ENCODE measurements at regions not wholly inside any gene's neighbourhood (a gene's known extent, or its start where the extent isn't known, plus 50 kb on each side); places are given as distances from the start of the nearest gene placed in this dataset.

DNA sequence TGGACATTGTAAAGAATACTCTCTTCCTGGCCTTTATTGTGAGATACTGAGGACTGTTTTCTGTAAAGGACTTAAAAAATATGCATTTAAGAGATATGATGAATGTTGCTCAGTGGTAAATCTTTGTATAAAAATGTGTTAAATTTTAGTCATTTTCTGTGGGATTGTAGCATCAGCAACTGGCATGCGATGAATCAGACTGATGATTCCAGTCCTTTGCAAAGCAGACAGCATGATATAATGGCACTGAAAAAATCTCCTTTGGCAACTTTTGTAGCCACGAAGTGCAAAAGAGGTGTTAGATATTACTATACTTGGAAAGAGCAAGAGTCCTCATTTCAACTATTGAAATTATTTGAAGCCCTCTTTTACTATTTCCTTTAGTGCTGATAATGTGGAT is 678.7 kb downstream of the PLCL1 start:
- no peak for DNase-seq

DNA sequence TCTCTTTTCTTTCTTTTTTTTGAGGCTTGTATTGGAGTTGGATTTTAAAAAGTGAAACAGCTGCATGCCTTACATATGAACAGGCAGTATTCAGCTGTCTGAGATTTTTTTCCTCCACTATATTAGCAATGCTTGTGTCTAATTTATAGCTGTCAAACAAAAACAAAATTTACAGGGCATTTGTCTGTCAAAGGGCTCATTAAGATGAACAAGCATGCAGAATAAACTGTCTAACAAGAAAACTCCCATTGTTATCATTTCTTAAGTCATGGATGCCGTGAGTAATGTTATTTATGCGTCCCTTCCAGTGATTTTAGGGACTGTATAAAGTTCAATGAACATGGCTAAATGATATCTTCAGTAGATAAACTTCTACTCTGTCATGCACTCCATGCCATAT is 674.7 kb downstream of the PLCL1 start:
- DNase-seq: no peak

DNA sequence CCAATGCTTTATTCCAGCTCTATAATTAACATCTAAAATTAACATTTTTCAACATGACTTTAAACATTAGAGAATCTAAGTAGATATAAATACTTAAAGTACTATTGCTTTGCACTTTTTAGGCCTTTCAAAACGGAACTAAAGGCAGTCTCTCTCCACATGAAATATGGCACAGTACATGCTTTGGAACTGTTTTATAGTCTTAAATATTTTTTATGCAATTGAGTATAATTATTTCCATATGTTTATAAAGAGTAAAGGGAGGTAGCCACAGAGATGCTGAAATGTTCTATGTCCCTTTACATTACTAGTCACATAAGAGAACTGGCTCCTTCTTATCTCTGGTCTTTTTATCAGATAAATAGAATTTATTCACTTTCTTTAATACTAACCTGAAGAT is 674.0 kb downstream of the PLCL1 start:
- no peak for DNase-seq

DNA sequence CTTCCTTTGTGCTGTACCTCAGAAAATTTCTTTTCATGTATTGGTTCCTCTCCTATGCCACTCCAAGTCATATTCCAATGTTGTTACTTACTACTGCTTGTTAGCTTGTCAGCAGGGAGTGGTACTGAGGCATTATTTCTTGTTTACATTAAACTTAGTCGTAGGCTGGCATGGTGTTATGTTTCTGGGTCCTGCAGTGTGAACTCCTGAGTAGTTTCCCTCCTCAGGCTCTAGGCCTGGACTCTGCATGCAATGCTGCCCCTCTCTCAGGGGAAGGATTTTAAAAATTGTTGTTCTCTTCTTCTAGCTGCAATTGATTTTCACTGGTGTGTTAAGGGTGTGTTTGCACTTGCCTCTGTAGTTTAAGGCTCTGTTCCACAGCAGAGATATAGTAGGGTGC is 671.6 kb downstream of the PLCL1 start:
- DNase-seq: no peak

DNA sequence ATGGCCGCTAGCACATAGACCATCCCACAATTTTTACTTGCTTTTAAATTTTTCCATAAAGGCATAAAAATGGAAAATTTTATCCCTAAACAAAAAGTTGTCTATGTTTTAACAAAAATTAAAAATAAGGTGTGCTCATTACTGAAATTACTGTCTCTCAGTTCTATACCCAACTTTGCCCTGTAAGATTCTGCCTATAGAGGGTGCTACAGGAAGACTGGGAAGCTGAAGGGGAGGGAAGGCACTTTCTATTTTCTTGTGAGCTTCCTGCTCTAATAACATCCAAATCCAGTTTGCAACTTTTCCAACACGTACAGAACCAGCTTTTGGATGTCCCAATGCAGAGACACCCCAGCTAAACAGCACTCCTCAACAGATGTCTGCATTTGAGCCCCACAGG is 666.9 kb downstream of the PLCL1 start:
- no peak for DNase-seq

DNA sequence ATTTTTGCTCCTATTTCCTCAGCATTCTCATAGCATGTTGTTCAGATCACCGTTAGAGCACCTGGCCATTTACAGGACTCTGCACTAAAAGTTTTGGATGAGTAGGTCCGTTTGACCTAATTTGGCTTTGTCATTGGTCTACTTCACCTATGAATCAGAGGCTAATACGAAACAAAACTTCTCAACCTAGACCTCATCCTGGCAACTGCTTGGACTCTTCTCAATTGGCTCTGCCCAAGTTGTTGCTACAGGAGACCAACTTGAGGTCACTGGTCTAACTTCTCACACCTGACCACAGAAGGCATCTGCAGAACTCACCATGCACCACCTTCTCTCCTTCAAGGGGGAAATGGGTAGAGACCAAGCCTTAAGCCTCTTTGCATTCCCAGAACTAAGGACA is 663.7 kb downstream of the PLCL1 start:
- DNase-seq: no peak

DNA sequence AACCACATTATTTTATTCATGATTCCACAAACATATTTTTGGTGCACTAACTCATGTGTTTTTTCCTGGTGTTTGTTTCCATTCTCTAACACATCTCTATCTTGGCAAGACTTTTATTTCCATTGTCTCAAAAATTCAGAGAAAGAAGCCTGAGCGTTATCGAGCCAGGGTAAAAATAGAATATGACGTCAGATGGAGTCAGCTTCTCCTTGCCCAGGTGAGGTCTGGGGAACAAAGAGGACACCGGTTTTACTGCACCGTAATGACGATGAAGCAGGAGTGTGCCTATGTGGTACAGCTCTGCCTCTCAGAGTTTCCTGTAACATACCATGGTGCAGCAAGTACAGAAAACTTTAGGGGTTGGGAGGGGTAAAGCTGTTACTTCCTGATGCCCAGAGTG is 661.6 kb downstream of the PLCL1 start:
- DNase-seq: no peak

DNA sequence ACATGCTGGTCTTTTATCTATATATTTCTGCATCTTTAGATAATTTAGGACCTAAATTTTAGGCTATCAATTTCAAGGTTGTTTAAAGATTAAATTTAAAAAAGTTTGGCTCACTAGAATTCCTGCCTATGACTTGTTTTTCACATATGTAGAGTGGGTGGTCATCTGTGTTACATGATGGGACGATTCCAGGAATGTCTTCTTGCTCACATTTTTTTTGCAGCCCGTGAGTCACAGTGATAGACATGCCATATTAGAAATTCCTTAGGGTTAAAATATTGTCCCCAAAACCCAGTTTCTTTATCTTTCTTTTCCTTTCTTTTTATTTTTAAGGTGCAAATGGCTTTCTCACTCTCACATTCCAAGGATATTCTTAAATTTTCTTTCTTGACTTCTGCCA is 652.0 kb downstream of the PLCL1 start:
- DNase-seq: no peak

DNA sequence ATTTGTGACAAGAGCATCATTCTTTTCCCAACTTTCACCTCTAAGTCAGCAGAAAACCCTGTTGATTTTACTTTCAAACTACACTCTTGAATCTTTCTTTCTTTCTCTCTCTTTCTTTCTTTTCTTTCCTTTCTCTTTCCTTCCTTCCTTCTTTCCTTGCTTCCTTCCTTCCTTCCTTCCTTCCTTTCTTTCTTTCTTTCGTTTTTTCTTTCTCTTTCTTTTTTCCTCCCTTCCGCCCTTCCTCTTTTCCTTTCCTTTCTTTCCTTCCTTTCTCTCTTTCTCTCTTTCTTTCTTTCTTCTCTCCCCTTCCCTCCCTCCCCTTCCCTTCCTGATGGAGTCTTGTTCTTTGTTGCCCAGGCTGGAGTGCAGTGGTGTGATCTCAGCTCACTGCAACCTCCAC is 649.5 kb downstream of the PLCL1 start:
- no peak for DNase-seq

DNA sequence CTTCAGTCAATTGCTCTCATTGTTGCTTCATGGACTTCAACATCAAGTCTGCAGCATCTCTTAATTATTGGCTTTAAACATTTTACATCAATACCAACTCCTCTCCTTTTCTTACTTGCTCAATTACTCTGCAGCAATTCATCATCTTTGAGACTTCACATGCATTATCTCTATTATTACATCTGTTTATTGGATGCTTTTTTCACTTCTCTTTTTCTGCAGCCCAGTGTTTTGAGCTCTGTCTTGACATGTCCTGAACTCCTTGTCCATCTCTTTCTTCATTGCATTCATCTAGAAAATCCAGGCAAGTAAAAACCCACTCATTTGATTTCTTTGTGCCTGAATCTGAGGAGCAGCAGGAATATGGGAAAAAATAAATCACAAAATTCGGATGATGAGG is 647.9 kb downstream of the PLCL1 start:
- no peak for DNase-seq

DNA sequence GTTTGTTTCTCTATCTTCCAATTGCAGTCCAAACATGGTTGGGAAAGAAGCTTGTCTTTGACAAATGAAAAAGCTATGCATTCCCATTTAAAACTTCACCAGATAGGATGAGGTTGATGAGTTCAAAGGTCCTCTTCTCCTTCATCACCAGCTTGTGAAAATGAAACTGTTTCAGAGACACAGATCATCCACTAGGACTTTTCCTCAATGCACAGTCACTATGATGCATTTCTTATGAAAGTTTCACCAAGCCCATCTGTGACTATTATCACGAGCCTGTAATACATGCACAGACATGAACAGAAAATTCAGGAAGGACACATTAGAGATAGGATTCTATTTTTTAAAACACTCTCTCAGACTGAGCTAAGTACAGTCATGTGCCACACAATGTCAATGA is 644.4 kb downstream of the PLCL1 start:
- DNase-seq: no peak

DNA sequence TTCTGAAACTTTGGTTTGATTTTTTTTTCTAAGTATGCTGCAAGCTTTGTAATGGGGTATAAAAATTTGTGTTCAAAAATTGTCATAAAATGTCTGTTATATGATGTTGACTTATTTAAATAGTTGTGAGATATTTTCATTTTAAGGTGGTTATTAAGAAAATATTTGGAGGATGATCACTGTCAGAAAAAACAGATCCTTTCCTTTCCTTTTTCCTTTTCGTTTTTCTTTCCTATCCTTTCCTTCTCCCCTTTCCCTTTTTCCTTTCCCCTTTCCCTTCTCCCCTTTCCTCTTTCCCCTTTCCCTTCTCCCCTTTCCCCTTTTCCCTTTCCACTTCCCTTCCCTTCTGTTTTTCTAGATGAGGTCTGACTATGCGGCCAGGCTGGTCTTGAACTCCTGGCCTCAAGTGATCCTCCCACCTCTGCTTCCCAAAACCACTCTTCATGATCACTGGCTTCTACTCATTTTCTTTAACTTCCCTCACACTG is 640.5 kb downstream of the PLCL1 start:
- DNase-seq: no peak

DNA sequence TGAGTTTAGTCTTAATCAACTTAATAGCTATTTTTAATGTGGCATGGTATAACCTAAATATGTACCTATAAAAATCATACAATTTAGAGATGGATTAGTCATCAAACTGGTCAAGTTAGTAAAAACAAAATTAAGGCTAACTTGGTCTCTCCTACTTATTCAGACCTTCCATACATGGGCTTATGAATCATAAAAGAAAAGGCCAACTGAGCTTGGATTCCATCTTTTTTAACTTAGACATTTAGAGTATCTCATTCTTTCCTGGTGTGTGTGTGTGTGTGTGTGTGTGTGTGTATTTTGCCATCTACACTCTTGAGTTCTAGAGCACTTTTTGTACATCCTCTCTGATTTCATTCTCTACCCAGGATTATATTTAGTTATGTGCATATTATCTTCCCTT is 637.5 kb downstream of the PLCL1 start:
- DNase-seq: no peak

DNA sequence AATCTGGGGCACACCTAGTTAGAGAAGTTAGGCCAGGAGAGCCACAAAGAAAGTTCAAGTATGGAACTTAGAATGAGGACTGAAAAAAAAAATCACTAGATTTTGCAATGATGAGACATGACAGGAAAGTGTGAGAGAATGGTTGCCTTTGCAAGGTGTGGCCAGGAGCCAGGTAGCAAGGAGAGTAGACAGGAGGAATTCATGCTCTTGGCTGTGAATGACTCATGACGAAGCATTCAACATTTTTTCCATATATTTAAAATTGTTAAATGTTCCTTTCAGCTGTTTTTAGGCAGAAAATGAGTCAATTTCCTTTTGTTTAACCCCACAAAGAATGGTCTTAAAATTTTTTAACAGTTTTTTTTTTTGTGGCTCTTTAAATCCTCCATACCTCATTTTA is 636.9 kb downstream of the PLCL1 start:
- no peak for DNase-seq

DNA sequence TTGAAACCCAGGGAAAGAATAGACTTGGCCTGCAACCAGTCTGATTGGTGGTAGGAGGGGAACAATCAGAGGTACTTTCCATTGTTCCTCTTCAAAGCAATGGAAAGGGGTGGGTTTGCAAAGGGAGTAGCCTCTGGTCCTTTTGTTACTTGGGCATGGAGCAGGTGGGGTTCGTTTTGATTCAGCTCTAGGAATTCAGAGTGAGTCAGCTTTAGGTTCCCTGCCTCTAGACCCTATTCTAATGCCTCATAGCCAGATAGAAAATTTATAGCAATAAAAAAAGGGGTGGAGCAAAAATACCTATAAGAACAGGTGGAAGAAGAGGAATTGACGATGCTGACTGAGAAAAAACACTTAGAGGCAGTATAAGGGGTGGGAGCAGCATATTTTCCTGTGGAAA is 636.4 kb downstream of the PLCL1 start:
- no peak for DNase-seq

DNA sequence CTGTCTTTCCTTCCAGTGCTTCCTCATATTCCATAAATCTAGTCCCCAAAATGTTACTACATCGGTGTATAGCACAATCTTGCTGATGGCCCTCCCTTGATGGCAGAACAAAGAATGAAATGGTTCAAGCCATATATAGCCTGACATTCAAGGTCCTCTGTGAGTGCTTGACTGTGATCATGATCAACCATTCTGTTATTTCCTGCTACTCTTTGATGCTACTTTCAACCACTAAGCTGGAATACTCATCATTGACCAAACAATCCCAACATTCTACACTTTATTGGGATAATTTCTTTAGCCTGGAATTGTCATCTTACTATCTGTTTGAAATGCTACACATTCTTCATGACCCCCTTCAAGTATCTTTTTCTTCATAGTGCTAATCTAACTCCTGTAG is 633.9 kb downstream of the PLCL1 start:
- no peak for DNase-seq

DNA sequence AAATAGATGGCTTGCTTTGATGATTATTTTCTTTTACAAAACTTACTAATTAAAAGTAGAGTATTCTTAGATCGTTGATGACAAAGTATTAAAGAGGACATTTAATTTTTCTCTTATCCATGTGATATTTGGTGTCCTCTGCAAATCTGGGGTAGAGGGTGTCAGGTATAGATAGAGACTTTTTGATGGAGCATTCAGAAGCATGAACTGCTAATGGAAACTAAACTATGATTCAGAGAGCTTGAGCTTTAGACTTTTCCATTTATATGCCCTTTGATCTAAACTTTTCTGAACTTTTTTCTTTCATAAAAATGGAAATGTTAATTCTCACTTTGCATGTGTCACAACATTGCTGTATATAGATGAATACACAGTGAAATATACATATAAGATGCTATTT is 619.7 kb downstream of the PLCL1 start:
- DNase-seq: no peak

DNA sequence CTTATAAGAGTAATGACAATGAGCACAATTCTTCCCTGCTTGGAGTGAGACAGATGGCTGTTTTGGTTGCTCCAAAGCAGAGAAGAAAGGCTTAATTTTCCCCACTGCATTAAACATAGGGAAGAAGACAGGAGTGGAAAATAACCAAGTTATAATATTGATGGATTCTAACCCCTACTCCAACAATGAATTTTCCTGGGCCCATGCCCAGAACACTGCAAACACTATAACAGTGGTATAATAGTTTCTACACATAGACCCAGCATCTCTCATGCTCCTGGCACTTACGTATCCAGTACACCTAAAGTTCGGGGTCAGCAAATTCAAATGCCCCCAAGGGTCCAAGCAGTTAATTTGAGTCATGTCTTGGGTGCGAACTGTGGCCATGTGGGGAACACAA is 613.4 kb downstream of the PLCL1 start:
- DNase-seq: no peak

DNA sequence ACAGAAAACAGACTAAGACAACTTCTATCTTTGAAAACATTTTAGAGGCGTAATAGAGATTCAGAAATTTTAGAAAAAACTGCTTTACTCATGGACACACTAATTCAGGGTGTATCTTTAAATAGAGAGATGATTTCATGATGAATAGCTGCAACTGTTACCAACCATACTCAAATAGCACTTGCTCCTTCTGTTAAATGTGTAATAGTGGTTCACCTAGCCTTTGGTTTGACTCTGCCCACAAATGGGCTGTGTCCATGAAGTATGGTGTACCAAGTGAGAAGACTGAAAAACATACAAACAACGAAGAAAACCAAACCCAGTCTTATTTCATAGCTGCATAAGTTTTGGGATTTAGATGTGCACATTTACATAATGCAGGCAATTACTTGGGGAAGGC is 610.6 kb downstream of the PLCL1 start:
- DNase-seq: no peak

DNA sequence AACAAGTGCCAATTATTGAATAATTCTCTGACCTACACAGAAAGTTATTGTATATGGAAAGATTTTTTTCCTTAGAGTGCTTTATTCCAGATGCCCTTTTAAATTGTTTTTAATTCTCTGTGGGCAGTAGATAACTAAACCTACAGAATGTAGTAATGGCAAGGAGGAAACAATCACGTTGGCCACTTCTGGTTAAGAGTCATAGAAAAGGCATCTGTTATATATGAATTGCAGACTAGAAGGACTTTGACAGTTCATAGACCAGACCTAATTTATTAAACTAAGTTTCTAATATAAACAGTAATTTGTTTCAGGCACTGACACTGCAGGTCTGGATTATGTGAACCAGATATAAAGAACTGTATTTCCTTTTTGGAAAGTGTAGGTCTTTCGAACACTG is 607.5 kb downstream of the PLCL1 start:
- no peak for DNase-seq

DNA sequence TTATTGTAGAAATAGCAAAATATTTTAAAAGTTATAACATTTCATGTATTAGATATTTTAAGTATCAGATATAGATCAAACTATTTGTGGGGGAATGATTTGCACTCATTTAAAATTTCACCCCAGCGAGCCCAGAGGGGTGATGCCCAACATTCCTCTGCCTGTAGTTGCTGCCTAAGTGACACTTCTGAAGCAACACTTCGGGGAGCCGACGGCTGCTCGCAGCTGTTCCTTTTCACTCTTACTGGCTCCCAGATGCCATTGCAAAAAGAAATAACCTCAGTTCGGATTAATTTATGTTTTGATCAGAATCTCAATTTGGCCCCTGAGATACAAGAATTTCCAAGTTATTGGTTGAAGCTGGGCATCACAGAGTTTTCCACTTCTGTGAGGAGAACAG is 603.8 kb downstream of the PLCL1 start:
- DNase-seq: no peak

DNA sequence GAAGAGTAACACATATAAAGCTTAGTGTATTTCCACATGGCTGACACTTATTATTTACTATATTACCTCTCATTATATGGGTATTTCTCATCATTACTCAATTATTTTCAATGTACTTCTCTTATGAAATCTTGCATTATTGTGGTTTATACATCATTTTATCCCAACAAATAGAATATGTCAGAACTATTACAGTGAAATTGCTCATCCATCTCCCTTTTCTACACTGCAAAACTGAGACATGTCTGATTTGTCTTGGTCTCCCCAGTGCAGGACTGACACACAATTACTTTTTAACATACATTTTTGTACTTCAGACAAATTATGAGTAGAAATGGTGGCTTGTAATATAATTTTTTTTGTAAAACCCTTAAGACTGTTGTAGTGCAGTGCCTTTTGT is 600.9 kb downstream of the PLCL1 start:
- no peak for DNase-seq

DNA sequence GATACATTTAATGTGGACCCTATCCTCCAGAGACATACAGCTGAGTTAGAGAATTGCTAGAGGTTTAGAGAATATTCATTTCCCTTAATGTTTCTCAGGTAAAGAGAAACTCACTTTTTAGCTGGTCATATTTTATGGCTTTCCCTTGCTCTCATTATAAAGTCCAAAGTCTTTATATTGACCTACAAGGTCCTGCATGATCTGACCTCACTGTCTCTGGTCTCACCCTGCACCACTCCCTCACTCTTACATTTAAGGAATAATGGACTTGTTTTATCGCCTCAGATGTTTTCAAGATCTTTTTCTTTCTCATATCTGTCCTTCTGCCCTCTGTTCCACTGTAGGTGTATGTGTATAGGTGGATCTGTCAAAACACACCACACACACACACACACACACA is 597.3 kb downstream of the PLCL1 start:
- no peak for DNase-seq

DNA sequence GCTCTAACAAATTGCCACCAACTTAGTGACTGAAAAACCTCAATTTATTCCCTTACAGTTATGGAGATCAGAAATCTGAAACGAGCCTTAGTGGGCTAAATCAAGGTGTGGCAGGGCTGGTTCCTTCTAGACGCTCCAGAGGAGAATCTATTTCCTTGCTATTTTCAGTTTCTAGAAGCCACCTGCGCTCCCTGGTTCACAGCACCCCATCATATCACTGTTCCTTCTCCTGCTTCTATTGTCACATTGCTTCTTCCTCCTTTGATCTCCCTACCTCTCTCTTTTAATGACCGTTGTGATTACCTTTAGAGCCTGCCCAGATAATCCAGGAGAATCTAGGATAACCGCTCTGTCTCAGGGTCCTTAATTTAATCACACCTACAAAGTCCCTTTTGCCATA is 596.6 kb downstream of the PLCL1 start:
- DNase-seq: no peak

DNA sequence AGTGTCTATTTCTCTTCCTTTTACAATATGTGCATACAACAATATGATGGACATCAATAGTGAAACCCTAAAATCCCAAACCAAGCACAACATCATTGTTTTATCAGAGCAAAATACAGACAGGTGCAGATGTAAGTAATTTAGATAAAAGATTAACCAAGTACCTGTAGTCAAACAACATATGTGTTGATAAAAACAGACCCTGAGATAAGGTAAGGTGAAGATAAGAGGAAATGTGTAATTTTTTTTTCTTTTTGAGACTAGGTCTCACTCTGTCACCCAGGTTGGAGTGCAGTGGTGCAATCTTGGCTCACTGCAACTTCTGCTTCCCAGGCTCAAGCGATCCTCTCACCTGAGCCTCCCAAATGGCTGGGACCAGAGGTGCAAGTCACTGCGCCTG is 589.8 kb downstream of the PLCL1 start:
- no peak for DNase-seq

DNA sequence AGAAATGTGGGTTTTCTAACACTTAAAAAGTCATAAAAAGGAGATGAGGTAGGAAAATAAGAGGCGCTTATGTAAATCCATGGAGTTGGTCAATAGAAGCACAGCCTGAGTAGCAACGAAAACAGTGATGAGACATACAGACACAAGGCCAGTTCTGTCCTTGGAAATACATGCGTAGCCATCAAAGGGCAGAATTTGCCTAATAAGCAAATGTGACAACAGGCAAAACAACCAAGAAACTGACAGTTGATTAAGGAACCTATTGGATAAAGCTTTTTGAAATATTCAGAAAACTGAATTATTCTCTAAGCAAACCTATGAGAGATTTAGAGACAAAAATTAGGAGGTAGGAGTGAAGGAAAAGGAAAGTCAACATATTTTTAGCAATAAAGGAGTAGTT is 586.3 kb downstream of the PLCL1 start:
- no peak for DNase-seq
